Ovary (tissue), 3 donors: ENCODE measurements at regions not wholly inside any gene's neighbourhood (a gene's known extent, or its start where the extent isn't known, plus 50 kb on each side); places are given as distances from the start of the nearest gene placed in this dataset.

ENCODE experiments used
- EP300 ChIP-seq: sonication (generic); formaldehyde crosslinking; IDR thresholded peaks from one replicate; pipeline ENCODE4 v1.6.1; 2017; ENCODE audit warnings: antibody characterized with exemption
- TF ChIP-seq, protein P1 (sequence below), 3 donors: fragments of 450-650 bp in 2 of 3; fragments of 200-600 bp in 1 of 3; IDR thresholded peaks; one replicate each; pipeline versions ENCODE4 v1.5.1 to v1.8.0; 2016 to 2022; ENCODE audit warnings: antibody characterized with exemption in 3 of 3, mild to moderate bottlenecking in 1 of 3
- donor health status: DM: no; HTN: no; CAD: no.

DNA sequence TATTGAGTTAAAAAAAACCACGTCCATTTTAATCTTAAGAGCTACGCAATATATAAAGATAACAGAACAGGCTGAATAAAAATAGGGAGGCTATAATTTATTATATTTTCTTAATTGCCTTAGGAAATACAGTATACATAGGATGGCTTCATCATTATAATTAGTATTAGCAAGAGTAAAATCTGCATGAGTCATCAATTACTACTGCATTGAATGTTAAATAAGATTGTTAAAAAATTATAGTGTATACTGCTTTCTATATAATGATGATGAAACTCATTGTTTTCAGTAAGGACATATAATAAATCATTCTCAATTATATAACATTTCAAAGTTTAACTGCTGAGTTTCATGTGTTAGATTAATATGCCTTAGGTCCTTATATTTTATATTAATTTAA, 133.4 kb upstream of the GRID2 start:
- TF ChIP-seq, protein P1, sequence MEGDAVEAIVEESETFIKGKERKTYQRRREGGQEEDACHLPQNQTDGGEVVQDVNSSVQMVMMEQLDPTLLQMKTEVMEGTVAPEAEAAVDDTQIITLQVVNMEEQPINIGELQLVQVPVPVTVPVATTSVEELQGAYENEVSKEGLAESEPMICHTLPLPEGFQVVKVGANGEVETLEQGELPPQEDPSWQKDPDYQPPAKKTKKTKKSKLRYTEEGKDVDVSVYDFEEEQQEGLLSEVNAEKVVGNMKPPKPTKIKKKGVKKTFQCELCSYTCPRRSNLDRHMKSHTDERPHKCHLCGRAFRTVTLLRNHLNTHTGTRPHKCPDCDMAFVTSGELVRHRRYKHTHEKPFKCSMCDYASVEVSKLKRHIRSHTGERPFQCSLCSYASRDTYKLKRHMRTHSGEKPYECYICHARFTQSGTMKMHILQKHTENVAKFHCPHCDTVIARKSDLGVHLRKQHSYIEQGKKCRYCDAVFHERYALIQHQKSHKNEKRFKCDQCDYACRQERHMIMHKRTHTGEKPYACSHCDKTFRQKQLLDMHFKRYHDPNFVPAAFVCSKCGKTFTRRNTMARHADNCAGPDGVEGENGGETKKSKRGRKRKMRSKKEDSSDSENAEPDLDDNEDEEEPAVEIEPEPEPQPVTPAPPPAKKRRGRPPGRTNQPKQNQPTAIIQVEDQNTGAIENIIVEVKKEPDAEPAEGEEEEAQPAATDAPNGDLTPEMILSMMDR (IDR thresholded peaks at IDR 0.05), result no peak
- TF ChIP-seq EP300, result no peak
